Heart left ventricle (tissue), 13 donors: ENCODE measurements at regions not wholly inside any gene's neighbourhood (a gene's known extent, or its start where the extent isn't known, plus 50 kb on each side); places are given as distances from the start of the nearest gene placed in this dataset.

Source experiments
- POLR2A ChIP-seq, 2 donors: fragments of 450-650 bp; IDR thresholded peaks; one replicate each; pipeline ENCODE4 v1.6.1; 2017; ENCODE audit warnings: antibody characterized with exemption in 2 of 2, mild to moderate bottlenecking in 2 of 2, moderate library complexity in 2 of 2
- TF ChIP-seq, protein P1 (sequence below), 12 donors: fragments of 200-600 bp; sonication (generic) in 4 of 12; IDR thresholded peaks; one replicate each; pipeline versions ENCODE4 v1.5.0 to v1.8.0; 2018 to 2022; ENCODE audit warnings: antibody characterized with exemption in 12 of 12, mild to moderate bottlenecking in 5 of 12
- donor health status: ischemic (EF 13 %, LVEDD 7.1; RV severe dilation, severe dysfunction).
- donor health status: DM: no; HTN: yes; CAD: no.
- donor health status: DM: no; HTN: no; CAD: no.
- donor health status: ischemic (EF 25% LVEDD 6.9; RV normal size, moderate dysfunction).
- donor health status: ischemic (EF 25% LVEDD 5.7; RV mildly dilated, moderate dysfunction).
- donor health status: ischemic (EF 35%, LVEDD 5.7; RV mildly dilated, moderate dysfunction).
- donor health status: nonischemic (EF 11% LVEDD 7.7; RV severe dilation, severe dysfunction).
- donor health status: DM: yes; HTN: yes; CAD: no.
- donor health status: PGD.
- donor health status: ischemic (EF 29% LVEDD 5.4; RV normal size, mild dysfunction).
- donor health status: nonischemic (EF 23%, LVEDD 6.1; RV moderate dilation, normal function).

DNA sequence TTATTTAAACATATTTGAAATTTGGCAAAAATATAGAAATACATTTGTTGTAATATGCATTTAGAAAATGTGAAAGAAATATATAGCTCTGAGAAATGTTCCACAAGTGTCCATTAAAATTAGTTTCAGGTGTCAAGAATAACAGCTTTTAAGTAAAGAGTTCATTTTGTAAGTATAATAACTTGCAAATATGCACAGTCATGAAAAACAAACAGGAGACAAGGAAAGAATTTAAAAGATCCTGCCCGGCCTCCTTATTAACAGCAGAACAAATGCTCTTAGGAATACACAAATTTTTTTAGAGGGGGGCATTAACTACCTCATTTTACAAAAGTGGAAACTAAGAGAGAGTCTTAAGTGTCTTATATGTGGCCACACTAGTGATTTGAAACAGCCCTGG is 77.7 kb upstream of the DBX2 start:
- TF ChIP-seq, protein P1, sequence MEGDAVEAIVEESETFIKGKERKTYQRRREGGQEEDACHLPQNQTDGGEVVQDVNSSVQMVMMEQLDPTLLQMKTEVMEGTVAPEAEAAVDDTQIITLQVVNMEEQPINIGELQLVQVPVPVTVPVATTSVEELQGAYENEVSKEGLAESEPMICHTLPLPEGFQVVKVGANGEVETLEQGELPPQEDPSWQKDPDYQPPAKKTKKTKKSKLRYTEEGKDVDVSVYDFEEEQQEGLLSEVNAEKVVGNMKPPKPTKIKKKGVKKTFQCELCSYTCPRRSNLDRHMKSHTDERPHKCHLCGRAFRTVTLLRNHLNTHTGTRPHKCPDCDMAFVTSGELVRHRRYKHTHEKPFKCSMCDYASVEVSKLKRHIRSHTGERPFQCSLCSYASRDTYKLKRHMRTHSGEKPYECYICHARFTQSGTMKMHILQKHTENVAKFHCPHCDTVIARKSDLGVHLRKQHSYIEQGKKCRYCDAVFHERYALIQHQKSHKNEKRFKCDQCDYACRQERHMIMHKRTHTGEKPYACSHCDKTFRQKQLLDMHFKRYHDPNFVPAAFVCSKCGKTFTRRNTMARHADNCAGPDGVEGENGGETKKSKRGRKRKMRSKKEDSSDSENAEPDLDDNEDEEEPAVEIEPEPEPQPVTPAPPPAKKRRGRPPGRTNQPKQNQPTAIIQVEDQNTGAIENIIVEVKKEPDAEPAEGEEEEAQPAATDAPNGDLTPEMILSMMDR (IDR thresholded peaks at IDR 0.05): no peak
- no peak for TF ChIP-seq POLR2A (IDR thresholded peaks at IDR 0.05)
